GM12873 (cell line): ENCODE measurements at regions not wholly inside any gene's neighbourhood (a gene's known extent, or its start where the extent isn't known, plus 50 kb on each side); places are given as distances from the start of the nearest gene placed in this dataset.

ENCODE experiments used
- CTCF ChIP-seq: IDR thresholded peaks from 2 replicates; pipeline ENCODE4 v1.5.1; 2012; ENCODE audit warnings: low read depth, mild to moderate bottlenecking, moderate library complexity, low read length, control low read depth; ENCODE audit not compliant: insufficient read depth; ENCODE audit errors: missing control alignments

GRCh38 chr7:86301301-86301700, 342.4 kb upstream of the GRM3 start:
- no peak for TF ChIP-seq CTCF

DNA sequence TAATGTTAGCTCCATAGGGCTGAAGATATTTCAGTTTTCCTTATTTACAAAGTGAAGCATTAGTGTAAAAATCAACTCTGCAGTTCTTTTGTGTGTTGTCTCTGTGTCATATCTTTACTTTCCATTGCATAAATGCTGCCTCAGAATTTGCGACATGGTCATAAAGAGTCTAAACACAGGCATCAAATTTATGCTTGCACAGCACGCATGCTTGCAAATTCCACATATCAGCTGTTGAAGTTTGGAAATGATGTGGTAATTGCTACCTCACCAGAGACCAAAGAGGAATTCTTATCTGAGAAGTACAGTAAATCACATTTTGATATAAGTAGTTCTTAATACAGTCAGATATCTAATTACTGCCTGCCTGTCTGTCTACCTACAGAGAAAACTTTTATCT, 348.2 kb upstream of the GRM3 start:
- TF ChIP-seq CTCF: no peak

DNA sequence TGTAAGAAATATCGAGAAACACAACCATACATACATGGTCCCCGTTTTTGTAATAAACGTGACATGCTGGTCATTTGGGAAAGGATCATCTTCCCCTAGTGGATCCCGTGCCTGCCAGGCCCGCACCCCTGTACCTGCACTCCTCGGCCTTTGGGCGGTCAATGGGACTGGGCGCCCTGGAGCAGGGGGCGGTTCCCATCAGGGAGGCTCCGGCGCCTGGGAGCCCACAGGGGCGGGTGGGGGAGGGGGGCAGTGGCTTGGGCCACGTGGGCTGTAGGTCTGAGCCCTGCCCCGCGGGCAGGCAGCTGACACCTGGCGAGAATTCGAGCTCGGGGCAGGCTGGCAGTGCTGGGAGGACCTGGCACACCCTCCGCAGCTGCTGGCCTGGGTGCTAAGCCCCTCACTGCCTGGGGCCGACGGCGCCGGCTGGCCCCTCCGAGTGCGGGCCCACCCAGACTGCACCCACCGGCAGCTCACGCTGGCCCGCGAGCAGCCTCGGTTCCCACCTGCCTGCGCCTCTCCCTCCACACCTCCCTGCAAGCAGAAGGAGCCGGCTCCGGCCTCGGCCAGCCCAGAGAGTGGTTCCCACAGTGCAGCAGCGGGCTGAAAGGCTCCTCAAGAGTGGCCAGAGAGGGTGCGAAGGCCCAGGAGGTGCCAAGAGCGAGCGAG, 361.6 kb upstream of the GRM3 start:
- TF ChIP-seq CTCF: no peak

GRCh38 chr7:86280150-86280549, 363.6 kb upstream of the GRM3 start:
- TF ChIP-seq CTCF: no peak

DNA sequence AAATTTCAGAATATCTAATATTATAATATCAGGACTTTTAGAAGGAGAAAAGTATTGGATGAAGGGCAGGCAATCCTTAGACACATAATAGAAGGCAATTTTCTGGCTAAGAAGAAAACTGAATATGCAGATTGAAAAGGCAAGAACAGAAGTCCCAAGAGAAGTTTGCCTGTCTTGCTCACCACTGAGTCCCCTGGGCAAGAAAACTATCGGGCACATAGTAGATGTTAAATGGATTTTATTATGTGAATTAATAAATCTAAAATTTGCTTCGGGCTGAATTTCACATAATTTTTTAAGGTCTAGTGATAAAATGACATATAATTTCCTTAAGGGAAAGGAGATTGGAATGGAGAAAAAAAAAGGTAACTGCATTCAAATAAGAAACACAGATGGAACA, 380.9 kb upstream of the GRM3 start:
- TF ChIP-seq CTCF: no peak

DNA sequence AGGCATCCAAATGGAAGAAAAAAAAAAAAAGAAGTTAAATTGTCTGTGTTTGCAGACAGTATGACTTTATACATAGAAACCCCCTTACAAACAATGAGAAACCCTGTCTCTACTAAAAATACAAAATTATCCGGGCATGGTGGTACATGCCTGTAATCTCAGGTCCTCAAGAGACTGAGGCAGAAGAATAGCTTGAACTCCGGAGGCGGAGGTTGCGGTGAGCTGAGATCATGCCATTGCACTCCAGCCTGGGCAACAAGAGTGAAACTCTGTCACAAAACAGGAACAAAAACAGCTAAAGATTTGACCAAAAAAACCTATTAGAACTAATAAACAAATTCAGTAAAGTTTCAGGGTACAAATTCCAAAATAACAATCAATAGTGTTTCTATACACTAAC, 385.8 kb upstream of the GRM3 start:
- no peak for TF ChIP-seq CTCF

GRCh38 chr7:86252406-86252805, 391.3 kb upstream of the GRM3 start:
- no peak for TF ChIP-seq CTCF
